ENCODE measurements at regions not wholly inside any gene's neighbourhood (a gene's known extent, or its start where the extent isn't known, plus 50 kb on each side); places are given as distances from the start of the nearest gene placed in this dataset.

- TF ChIP-seq CTCF (IDR thresholded peaks at IDR 0.05; ENCODE audit: poor library complexity) (peak; percentile 2), EZH2 (IDR thresholded peaks at IDR 0.05; ENCODE audit: borderline replicate concordance) (peak; percentile 60)
Observed at GRCh38 chr1:58249737-58250586, 296.6 kb downstream of the OMA1 start.
